ENCODE measurements at regions not wholly inside any gene's neighbourhood (a gene's known extent, or its start where the extent isn't known, plus 50 kb on each side); places are given as distances from the start of the nearest gene placed in this dataset.

DNA sequence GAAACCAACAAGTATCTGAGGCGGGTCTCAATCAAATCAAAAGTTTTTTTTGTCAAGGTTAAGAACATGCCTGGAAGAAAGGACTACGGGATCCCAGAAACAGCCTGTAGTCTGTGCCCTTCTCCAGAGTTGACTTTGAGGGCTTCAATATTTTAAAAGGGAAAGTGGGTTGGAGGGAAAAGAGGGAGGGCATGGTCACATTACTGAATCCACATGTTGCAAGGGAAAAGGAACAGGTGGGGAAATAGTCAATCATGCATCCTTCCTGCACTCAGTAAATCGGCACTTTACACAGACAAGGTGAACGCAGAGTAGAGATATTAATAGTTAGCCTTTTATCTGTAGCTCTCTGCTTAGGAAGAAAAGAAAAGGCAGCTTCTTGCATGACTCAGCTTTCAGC lies 808.5 kb downstream of the UQCRFS1 start:
- no peak overlapping the region for H3K4me3 ChIP-seq (ENCODE audit: low read depth, low read length)
- TF ChIP-seq, protein P1, sequence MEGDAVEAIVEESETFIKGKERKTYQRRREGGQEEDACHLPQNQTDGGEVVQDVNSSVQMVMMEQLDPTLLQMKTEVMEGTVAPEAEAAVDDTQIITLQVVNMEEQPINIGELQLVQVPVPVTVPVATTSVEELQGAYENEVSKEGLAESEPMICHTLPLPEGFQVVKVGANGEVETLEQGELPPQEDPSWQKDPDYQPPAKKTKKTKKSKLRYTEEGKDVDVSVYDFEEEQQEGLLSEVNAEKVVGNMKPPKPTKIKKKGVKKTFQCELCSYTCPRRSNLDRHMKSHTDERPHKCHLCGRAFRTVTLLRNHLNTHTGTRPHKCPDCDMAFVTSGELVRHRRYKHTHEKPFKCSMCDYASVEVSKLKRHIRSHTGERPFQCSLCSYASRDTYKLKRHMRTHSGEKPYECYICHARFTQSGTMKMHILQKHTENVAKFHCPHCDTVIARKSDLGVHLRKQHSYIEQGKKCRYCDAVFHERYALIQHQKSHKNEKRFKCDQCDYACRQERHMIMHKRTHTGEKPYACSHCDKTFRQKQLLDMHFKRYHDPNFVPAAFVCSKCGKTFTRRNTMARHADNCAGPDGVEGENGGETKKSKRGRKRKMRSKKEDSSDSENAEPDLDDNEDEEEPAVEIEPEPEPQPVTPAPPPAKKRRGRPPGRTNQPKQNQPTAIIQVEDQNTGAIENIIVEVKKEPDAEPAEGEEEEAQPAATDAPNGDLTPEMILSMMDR (IDR thresholded peaks at IDR 0.05; ENCODE audit: insufficient read depth, low read depth, low read length), result no peak
- no peaks in the 10 kb centered on the region for H3K36me3 ChIP-seq (ENCODE audit: control insufficient read depth, insufficient read depth, low read length)
- POLR2A ChIA-PET, result no interaction called here
- no peaks in the 10 kb centered on the region; the same call in 1 of the 2 replicates for H3K27me3 ChIP-seq (ENCODE audit: control insufficient read depth, insufficient read depth, low read length)
- no peak for DNase-seq (ENCODE audit: low read depth)
- CTCF ChIA-PET, result no interaction called here

DNA sequence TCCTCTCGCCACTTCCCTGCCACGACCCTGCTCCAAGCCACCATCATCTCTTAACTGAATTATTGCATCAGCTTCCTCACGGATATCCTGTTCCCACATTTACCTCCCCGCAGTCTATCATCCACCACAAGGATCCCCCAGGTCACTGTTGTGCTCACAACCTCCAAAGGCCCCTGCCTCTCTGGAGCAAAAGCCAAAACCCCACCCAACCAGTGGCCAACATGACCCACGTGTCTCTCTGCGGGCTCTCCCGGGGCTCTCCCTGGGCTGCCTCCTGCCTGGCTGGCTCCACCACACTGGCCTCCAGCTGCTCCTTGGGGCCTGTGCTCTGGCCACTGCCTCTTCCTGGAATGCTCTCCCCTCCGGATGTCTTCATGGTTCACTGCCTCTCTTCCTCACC lies 809.3 kb downstream of the UQCRFS1 start:
- Histone ChIP-seq H3K4me3 (ENCODE audit: low read depth, low read length) (no peak overlapping the region), H3K36me3 (ENCODE audit: control insufficient read depth, insufficient read depth, low read length) (no peaks in the 10 kb centered on the region), H3K27me3 (ENCODE audit: control insufficient read depth, insufficient read depth, low read length) (no peaks in the 10 kb centered on the region; the same call in 1 of the 2 replicates)
- no peak for DNase-seq (ENCODE audit: low read depth)
- ChIA-PET POLR2A (no interaction called here), CTCF (interaction anchor here (0.6 kb wide), 1 partner anchor 31 kb away, joined by 3 read pairs; no protein-coding TSS in a partner anchor)
- TF ChIP-seq, protein P1 (IDR thresholded peaks at IDR 0.05; ENCODE audit: insufficient read depth, low read depth, low read length), result no peak

DNA sequence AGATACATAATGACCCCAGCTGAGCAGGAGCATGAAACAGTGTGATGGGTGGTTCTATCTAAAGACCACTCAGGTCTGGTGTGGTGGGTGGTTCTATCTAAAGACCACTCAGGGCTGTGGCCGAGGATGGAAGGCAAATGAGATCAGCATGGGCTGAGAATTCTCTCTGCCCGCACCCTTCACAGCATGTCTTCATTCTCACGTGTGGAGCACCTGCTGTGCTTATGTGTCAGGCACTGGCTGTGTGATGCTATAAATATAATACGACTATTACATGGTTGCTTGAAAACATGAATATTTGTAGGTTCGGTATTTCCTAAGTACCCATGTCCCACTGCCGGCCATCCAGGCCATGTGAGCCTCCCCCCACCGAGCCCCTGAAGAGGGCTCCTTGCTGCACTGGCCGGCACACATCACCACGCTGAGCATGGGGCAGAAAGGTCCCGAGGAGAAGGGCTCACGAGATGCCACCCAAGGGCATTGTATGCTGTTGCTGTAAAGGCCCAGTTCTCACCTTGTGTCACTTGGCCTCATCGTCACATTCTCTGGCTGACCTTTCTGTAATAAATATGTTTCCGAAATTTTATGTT lies 810.2 kb downstream of the UQCRFS1 start:
- POLR2A ChIA-PET, result no interaction called here
- no peak overlapping the region for H3K4me3 ChIP-seq (ENCODE audit: low read depth, low read length)
- no peaks in the 10 kb centered on the region; the same call in 1 of the 2 replicates for H3K27me3 ChIP-seq (ENCODE audit: control insufficient read depth, insufficient read depth, low read length)
- no peaks in the 10 kb centered on the region for H3K36me3 ChIP-seq (ENCODE audit: control insufficient read depth, insufficient read depth, low read length)
- CTCF ChIA-PET, result interaction anchor here (0.6 kb wide), 1 partner anchor 30 kb away, joined by 3 read pairs; no protein-coding TSS in a partner anchor
- no peak for DNase-seq (ENCODE audit: low read depth)
- TF ChIP-seq, protein P1 (IDR thresholded peaks at IDR 0.05; ENCODE audit: insufficient read depth, low read depth, low read length), result no peak

DNA sequence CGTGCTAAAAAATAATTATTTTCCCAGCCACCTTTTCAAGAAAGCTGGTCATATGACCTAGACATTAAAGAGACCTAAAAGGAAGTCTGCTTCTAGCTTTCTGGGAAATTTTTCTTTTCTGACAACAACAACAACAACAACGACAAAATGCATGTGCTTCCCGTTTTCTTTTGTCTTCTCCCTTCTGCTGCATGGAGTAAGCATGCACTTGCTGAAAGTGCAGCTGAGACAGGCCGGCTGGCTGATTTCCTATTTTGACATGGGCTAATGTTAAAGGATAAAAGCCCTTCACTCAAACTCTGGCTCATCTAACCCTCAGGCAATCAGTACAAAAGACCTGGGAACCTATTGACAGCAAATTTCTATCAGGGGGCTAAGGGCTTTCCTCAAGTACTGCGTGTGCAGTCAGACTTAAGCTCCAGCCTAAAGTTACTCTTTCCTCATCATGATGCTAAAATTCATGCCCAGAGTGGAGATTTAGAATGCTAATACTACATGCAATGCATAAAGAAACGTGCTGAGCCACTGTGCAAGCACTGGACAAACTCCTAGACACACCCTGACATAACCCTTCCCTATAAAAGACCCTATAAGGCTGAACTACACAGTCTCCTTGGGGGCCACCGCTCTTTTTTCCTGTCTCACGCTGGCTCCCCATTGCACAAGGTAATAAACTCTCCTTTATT lies 811.1 kb downstream of the UQCRFS1 start:
- Histone ChIP-seq H3K27me3 (ENCODE audit: control insufficient read depth, insufficient read depth, low read length) (no peaks in the 10 kb centered on the region; the same call in 1 of the 2 replicates), H3K36me3 (ENCODE audit: control insufficient read depth, insufficient read depth, low read length) (no peaks in the 10 kb centered on the region), H3K4me3 (ENCODE audit: low read depth, low read length) (no peak overlapping the region)
- no peak for DNase-seq (ENCODE audit: low read depth)
- ChIA-PET POLR2A (no interaction called here), CTCF (interaction anchor here (0.6 to 1.4 kb wide), 2 partner anchors 22 to 64 kb away, joined by 3 to 4 read pairs; no protein-coding TSS in a partner anchor)
- TF ChIP-seq, protein P1 (IDR thresholded peaks at IDR 0.05; ENCODE audit: insufficient read depth, low read depth, low read length), result no peak

DNA sequence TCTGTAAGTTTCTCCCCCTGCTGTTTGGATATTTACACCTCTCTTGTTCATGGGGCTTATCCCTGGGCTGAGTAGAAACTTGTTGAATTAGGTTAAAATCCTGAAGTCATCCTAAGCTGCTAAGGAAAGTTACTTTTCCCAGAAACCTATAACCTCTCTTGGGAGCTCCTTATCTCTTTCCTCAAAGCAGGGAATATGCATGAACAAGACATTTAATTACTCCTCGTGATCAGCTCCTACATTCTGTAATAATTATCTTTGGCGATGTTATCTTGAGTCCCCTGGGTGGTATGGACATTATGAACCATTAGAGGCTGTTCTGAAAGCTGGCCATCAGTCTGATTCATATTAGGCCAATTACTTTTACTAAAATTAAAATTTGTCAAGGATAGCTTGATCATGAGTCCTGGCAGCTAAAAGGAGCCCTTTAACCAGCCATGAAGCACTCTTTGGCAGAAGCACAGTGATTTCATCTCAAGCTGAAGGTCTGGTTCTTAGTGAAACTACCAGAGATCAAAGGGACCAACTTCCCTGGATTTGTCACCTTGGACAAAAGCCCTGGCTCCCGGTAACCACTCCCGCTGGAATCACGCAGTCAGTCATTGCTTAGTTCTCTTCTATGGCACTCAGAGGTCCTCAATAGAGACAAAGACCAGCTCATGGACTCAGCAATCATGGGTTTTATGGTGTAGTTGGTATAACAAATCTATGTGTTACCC lies 811.8 kb downstream of the UQCRFS1 start:
- CTCF ChIA-PET, result interaction anchor here (0.7 to 1.4 kb wide), 2 partner anchors 22 to 76 kb away, joined by 3 to 4 read pairs; no protein-coding TSS in a partner anchor
- POLR2A ChIA-PET, result no interaction called here
- Histone ChIP-seq H3K4me3 (ENCODE audit: low read depth, low read length) (no peak overlapping the region), H3K27me3 (ENCODE audit: control insufficient read depth, insufficient read depth, low read length) (no peaks in the 10 kb centered on the region; the same call in 1 of the 2 replicates), H3K36me3 (ENCODE audit: control insufficient read depth, insufficient read depth, low read length) (no peaks in the 10 kb centered on the region)
- DNase-seq (ENCODE audit: low read depth), result no peak
- TF ChIP-seq, protein P1 (IDR thresholded peaks at IDR 0.05; ENCODE audit: insufficient read depth, low read depth, low read length), result no peak

Measured in BJ (cell line).